NB4 (cell line): ENCODE measurements at regions not wholly inside any gene's neighbourhood (a gene's known extent, or its start where the extent isn't known, plus 50 kb on each side); places are given as distances from the start of the nearest gene placed in this dataset.

ENCODE experiments used
- CTCF ChIP-seq: IDR thresholded peaks from one replicate; pipeline ENCODE4 v1.5.1; 2012; ENCODE audit warnings: low read depth, low read length
- POLR2A ChIP-seq: IDR thresholded peaks from 2 replicates; pipeline ENCODE4 v1.6.1; 2011; ENCODE audit warnings: mild to moderate bottlenecking; ENCODE audit not compliant: insufficient read length; ENCODE audit errors: extremely low read depth

DNA sequence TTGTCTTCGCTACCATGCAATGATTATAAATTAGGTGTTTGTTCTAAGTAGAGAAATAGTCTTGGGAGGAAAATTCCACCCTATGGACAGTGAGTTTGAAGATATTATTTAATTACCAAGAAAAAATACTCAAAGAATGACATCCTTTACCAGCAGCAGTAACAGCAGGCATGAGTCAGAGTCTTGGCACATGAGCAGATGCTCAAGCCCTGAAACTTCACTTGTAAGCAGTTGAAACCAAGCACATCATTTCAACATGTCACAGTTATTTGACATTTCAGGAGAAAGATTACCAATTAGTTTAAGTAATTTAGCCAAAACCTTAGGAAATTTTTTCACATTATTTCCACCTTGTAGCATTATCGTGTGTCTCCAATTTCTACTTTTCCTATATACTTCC, 99.2 kb downstream of the C12orf50 start:
- TF ChIP-seq CTCF (no peak), POLR2A (no peak)
